Smooth muscle cell (in vitro differentiated cells): ENCODE measurements at regions not wholly inside any gene's neighbourhood (a gene's known extent, or its start where the extent isn't known, plus 50 kb on each side); places are given as distances from the start of the nearest gene placed in this dataset.

Experiments used
- DNase-seq: peaks from one replicate; lab custom pipeline; 2025; ENCODE audit not compliant: unreplicated experiment; lab: John Stamatoyannopoulos, UW
- H2AFZ ChIP-seq: fragments of 200-600 bp; sonication (generic); 2 replicates; pipeline ENCODE4 v1.6.0; 2016; ENCODE audit warnings: antibody characterized with exemption, low read depth, mild to moderate bottlenecking
- H3F3A ChIP-seq: fragments of 200-600 bp; sonication (generic); 2 replicates; pipeline ENCODE4 v1.6.0; 2017; ENCODE audit warnings: antibody characterized with exemption, low read depth
- H3K27ac ChIP-seq: fragments of 200-600 bp; sonication (generic); 2 replicates; pipeline ENCODE4 v1.5.1; 2016; ENCODE audit warnings: low read depth, mild to moderate bottlenecking
- H3K27me3 ChIP-seq: fragments of 200-600 bp; sonication (generic); 2 replicates; pipeline ENCODE4 v1.6.1; 2016; ENCODE audit warnings: low read depth, mild to moderate bottlenecking
- H3K36me3 ChIP-seq: fragments of 200-600 bp; sonication (generic); 2 replicates; pipeline ENCODE4 v1.5.1; 2016; ENCODE audit warnings: low read depth
- H3K4me1 ChIP-seq: fragments of 200-600 bp; sonication (generic); 2 replicates; pipeline ENCODE4 v1.5.1; 2016; ENCODE audit warnings: low read depth
- H3K4me2 ChIP-seq: fragments of 200-600 bp; sonication (generic); 2 replicates; pipeline ENCODE4 v1.6.0; 2016; ENCODE audit warnings: mild to moderate bottlenecking
- H3K4me3 ChIP-seq: fragments of 200-600 bp; sonication (generic); 2 replicates; pipeline ENCODE4 v1.5.1; 2016; ENCODE audit warnings: mild to moderate bottlenecking
- H3K79me2 ChIP-seq: fragments of 200-600 bp; sonication (generic); 2 replicates; pipeline ENCODE4 v1.6.0; 2016; ENCODE audit warnings: low read depth, mild to moderate bottlenecking
- H3K9ac ChIP-seq: fragments of 200-600 bp; sonication (generic); 2 replicates; pipeline ENCODE4 v1.6.0; 2016; ENCODE audit warnings: low read depth
- H3K9me3 ChIP-seq: fragments of 200-600 bp; sonication (generic); replicated peaks from 2 replicates; pipeline ENCODE4 v1.5.1; 2016; ENCODE audit warnings: low read depth
- H4K20me1 ChIP-seq: fragments of 200-600 bp; sonication (generic); 2 replicates; pipeline ENCODE4 v1.6.0; 2016; ENCODE audit warnings: low read depth
- WGBS: methylation state at CpG from one replicate; pipeline ENCODE4 v1.1.7; 2016; ENCODE audit warnings: low lambda C conversion rate; 5-methylcytosine and 5-hydroxymethylcytosine counted together
- TF ChIP-seq, protein P1 (sequence below): fragments of 200-600 bp; sonication (generic); IDR thresholded peaks from 2 replicates; pipeline ENCODE4 v1.5.1; 2017; ENCODE audit warnings: borderline replicate concordance, mild to moderate bottlenecking, antibody characterized with exemption; ENCODE audit not compliant: insufficient read depth, poor library complexity, severe bottlenecking

- 92% methylated on average over 12 of the region's 12 CpGs for WGBS
- no peak overlapping the region for H3K4me2 ChIP-seq
- H3F3A ChIP-seq, result no peaks in the 10 kb centered on the region
- no peak overlapping the region for H3K4me3 ChIP-seq
- H2AFZ ChIP-seq, result no peak overlapping the region
- no peaks in the 10 kb centered on the region for H3K9me3 ChIP-seq
- no peaks in the 10 kb centered on the region for H3K36me3 ChIP-seq
- H3K27ac ChIP-seq, result no peak overlapping the region
- no peaks in the 10 kb centered on the region for H3K79me2 ChIP-seq
- no peaks in the 10 kb centered on the region for H3K4me1 ChIP-seq
- H3K9ac ChIP-seq, result no peak overlapping the region
- DNase-seq, result no peak
- no peaks in the 10 kb centered on the region for H4K20me1 ChIP-seq
- H3K27me3 ChIP-seq, result no peaks in the 10 kb centered on the region
- TF ChIP-seq, protein P1, sequence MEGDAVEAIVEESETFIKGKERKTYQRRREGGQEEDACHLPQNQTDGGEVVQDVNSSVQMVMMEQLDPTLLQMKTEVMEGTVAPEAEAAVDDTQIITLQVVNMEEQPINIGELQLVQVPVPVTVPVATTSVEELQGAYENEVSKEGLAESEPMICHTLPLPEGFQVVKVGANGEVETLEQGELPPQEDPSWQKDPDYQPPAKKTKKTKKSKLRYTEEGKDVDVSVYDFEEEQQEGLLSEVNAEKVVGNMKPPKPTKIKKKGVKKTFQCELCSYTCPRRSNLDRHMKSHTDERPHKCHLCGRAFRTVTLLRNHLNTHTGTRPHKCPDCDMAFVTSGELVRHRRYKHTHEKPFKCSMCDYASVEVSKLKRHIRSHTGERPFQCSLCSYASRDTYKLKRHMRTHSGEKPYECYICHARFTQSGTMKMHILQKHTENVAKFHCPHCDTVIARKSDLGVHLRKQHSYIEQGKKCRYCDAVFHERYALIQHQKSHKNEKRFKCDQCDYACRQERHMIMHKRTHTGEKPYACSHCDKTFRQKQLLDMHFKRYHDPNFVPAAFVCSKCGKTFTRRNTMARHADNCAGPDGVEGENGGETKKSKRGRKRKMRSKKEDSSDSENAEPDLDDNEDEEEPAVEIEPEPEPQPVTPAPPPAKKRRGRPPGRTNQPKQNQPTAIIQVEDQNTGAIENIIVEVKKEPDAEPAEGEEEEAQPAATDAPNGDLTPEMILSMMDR, result no peak
Measured at GRCh38 chr5:110956913-110957813, 114.3 kb upstream of the TSLP start.

DNA sequence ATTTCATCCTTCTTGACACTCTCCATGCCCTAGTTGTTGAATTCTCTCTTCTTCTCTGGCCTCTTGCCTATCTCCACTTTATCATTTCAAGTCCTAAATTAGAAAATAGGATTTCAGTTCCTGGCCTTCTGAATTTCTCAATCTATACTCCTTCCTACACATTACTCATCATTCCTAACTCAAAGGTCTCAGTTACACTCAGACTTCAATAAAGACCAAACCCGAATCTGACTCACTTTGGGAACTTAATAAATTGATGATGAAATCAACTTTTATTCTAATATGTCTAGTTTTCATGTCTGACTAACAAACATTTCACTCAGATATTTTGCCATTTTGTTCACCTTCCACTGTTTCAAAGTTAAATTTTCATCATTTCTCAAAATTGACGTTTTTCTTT is 113.6 kb upstream of the TSLP start:
- Histone ChIP-seq H3K79me2 (no peaks in the 10 kb centered on the region), H3K9ac (no peak overlapping the region), H3K4me2 (no peak overlapping the region), H3K9me3 (no peaks in the 10 kb centered on the region), H4K20me1 (no peaks in the 10 kb centered on the region), H3K27ac (no peak overlapping the region), H3K27me3 (no peaks in the 10 kb centered on the region), H3F3A (no peaks in the 10 kb centered on the region), H3K4me3 (no peak overlapping the region), H2AFZ (no peak overlapping the region), H3K4me1 (no peaks in the 10 kb centered on the region), H3K36me3 (no peaks in the 10 kb centered on the region)
- no peak for DNase-seq
- TF ChIP-seq, protein P1, result no peak
- 81% methylated on average over 2 of the region's 2 CpGs for WGBS

GRCh38 chr5:110963495-110963894 is 108.0 kb upstream of the TSLP start:
- no peak overlapping the region for H3K9ac ChIP-seq
- H2AFZ ChIP-seq, result no peak overlapping the region
- no peaks in the 10 kb centered on the region for H3F3A ChIP-seq
- no peak overlapping the region for H3K27ac ChIP-seq
- no peak overlapping the region for H3K4me2 ChIP-seq
- no peaks in the 10 kb centered on the region for H3K79me2 ChIP-seq
- no peak for DNase-seq
- no peak overlapping the region for H3K4me3 ChIP-seq
- TF ChIP-seq, protein P1, result no peak
- H3K9me3 ChIP-seq, result no peaks in the 10 kb centered on the region
- H3K27me3 ChIP-seq, result no peaks in the 10 kb centered on the region
- H4K20me1 ChIP-seq, result no peaks in the 10 kb centered on the region
- WGBS, result 62% methylated on average over 3 of the region's 3 CpGs
- no peaks in the 10 kb centered on the region for H3K4me1 ChIP-seq
- no peaks in the 10 kb centered on the region for H3K36me3 ChIP-seq
